Tibial nerve (tissue), 4 donors: ENCODE measurements at regions not wholly inside any gene's neighbourhood (a gene's known extent, or its start where the extent isn't known, plus 50 kb on each side); places are given as distances from the start of the nearest gene placed in this dataset.

Experiments
- DNase-seq, 2 donors: peaks; one replicate each; pipeline ENCODE4 v3.0.0-alpha.2; 2019; ENCODE audit warnings: low spot score in 2 of 2
- H3K27ac ChIP-seq, 4 donors: fragments of 200-600 bp; sonication (generic) in 3 of 4; one replicate each; pipeline ENCODE4 v1.5.1; 2017 to 2019; ENCODE audit warnings: mild to moderate bottlenecking in 1 of 4
- H3K27me3 ChIP-seq, 2 donors: fragments of 200-600 bp; sonication (generic) in 1 of 2; one replicate each; pipeline versions ENCODE4 v1.5.1 to v1.6.0; 2017 to 2019
- H3K36me3 ChIP-seq, 3 donors: fragments of 200-600 bp; sonication (generic); one replicate each; pipeline ENCODE4 v1.5.1; 2018 to 2019
- H3K4me1 ChIP-seq, 4 donors: fragments of 200-600 bp; sonication (generic) in 3 of 4; one replicate each; pipeline ENCODE4 v1.5.1; 2017 to 2019
- H3K4me3 ChIP-seq, 4 donors: fragments of 200-600 bp; sonication (generic) in 3 of 4; one replicate each; pipeline ENCODE4 v1.5.1; 2017 to 2019; ENCODE audit warnings: mild to moderate bottlenecking in 1 of 4, moderate library complexity in 1 of 4
- H3K9me3 ChIP-seq, 4 donors: fragments of 200-600 bp; sonication (generic) in 3 of 4; one replicate each; pipeline ENCODE4 v1.5.1; 2017 to 2019
- EP300 ChIP-seq, 2 donors: sonication (generic); formaldehyde crosslinking; IDR thresholded peaks; one replicate each; pipeline ENCODE4 v1.6.1; 2017; ENCODE audit warnings: antibody characterized with exemption in 2 of 2, mild to moderate bottlenecking in 1 of 2
- POLR2A ChIP-seq, 2 donors: fragments of 450-650 bp; IDR thresholded peaks; one replicate each; pipeline ENCODE4 v1.6.1; 2017; ENCODE audit warnings: antibody characterized with exemption in 2 of 2, mild to moderate bottlenecking in 2 of 2, moderate library complexity in 2 of 2
- WGBS, 2 donors: methylation state at CpG; one replicate each; pipeline ENCODE4 v1.1.5; 2018; 5-methylcytosine and 5-hydroxymethylcytosine counted together
- TF ChIP-seq, protein P1 (sequence below), 5 experiments: fragments of 200-600 bp in 3 of 5; fragments of 450-650 bp in 2 of 5; sonication (generic) in 3 of 5; IDR thresholded peaks; one replicate each; pipeline ENCODE4 v1.5.1; 2016 to 2019; ENCODE audit warnings: antibody characterized with exemption in 5 of 5, mild to moderate bottlenecking in 3 of 5, moderate library complexity in 2 of 5

DNA sequence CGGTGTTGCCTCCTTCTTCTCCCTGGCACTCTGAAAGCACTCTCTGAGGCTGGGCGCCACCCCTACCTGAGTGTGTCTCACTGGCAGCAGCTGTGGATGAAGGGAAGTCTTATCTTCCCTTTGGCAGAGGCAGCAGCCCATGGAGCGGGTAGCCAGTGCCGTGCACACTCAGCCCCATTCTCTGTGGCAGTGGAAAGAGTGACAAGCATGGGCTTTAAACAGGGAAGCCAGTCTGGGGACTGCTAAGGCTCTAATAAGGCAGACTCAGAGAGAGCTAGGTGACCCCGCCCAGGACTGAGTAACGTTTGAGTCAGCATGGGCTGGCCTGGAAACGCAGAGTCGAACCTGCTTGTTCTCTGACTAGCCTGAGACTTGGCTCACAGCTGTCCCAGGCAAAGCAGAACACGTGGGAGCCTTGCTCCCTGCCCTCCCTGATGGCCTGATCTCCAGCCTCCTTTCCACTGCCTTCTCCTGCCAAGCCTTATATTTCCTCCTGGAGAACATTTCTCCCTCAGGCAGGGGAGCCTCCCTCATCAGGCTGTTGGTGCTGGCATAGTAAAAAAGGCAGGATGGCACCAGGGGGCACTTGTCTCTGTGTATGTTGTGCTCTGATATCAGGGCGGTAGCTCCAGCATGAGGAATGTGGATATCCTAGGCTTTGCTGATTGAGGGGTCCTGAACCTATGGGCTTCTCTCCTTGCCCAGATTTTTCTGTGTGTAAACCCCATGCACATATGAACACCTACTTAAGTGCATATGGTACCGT, 93.9 kb upstream of the LGALSL start:
- Histone ChIP-seq H3K9me3 (no peaks in the 10 kb centered on the region), H3K27ac (peak overlapping the region in 1 of 4 donors; percentile 33), H3K27me3 (no peaks in the 10 kb centered on the region), H3K4me3 (no peak overlapping the region), H3K36me3 (no peaks in the 10 kb centered on the region), H3K4me1 (peaks cover 0 to 12% (median 3%) of the 10 kb centered on the region in 4 donors)
- DNase-seq, result peak; percentile 32 to 55
- no peak for TF ChIP-seq POLR2A (IDR thresholded peaks at IDR 0.05)
- WGBS, 2 donors, result 48% methylated on average over 8 to 11 of the region's 11 CpGs

DNA sequence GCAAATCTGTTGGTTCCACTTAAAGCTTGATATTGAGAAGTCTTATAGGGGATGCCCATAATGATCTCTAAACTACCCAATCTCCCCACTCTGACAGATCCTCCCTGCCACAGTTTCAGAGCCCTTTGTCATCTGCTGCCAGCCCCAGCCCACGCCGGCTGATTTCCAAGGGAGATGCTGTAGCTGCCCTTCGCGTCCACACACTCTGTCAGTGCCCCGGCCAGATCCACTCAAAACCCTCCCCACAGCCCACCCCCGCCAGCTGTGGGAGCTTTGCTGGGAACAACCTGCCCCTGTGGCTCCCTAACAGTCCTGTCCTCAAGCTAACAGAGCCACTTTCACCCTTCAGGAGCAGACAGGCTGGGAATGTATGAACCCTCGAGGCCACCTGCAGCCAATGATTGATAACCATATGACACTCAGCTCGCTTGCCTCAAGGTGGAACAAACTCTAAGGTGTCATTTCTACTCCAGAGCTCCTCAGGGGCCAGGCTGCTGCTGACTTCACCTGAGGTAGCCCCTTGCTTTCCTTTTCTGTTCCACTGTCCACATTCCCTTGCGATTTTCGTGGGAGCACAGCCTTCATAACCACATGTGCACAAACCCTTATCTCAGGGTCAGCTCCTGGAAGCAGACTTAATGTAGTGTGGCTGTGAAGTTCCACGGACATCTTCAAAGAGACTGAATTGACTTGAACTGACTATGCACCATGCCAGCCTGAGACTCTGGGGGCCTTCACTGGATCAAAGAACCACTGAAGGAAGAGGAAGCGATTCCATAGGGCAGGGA, 92.6 kb upstream of the LGALSL start:
- TF ChIP-seq POLR2A (IDR thresholded peaks at IDR 0.05) (no peak), EP300 (IDR thresholded peaks at IDR 0.05) (no peak)
- TF ChIP-seq, protein P1, sequence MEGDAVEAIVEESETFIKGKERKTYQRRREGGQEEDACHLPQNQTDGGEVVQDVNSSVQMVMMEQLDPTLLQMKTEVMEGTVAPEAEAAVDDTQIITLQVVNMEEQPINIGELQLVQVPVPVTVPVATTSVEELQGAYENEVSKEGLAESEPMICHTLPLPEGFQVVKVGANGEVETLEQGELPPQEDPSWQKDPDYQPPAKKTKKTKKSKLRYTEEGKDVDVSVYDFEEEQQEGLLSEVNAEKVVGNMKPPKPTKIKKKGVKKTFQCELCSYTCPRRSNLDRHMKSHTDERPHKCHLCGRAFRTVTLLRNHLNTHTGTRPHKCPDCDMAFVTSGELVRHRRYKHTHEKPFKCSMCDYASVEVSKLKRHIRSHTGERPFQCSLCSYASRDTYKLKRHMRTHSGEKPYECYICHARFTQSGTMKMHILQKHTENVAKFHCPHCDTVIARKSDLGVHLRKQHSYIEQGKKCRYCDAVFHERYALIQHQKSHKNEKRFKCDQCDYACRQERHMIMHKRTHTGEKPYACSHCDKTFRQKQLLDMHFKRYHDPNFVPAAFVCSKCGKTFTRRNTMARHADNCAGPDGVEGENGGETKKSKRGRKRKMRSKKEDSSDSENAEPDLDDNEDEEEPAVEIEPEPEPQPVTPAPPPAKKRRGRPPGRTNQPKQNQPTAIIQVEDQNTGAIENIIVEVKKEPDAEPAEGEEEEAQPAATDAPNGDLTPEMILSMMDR (IDR thresholded peaks at IDR 0.05), result no peak
- no peaks in the 10 kb centered on the region for H3K27me3 ChIP-seq
- no peak overlapping the region for H3K4me3 ChIP-seq
- DNase-seq, result no peak
- H3K27ac ChIP-seq, result no peak overlapping the region
- H3K4me1 ChIP-seq, result peaks cover 0 to 12% (median 3%) of the 10 kb centered on the region in 4 donors
- no peaks in the 10 kb centered on the region for H3K9me3 ChIP-seq
- H3K36me3 ChIP-seq, result no peaks in the 10 kb centered on the region
- WGBS, 2 donors, result 76 to 84% methylated on average over 12 of the region's 12 CpGs

DNA sequence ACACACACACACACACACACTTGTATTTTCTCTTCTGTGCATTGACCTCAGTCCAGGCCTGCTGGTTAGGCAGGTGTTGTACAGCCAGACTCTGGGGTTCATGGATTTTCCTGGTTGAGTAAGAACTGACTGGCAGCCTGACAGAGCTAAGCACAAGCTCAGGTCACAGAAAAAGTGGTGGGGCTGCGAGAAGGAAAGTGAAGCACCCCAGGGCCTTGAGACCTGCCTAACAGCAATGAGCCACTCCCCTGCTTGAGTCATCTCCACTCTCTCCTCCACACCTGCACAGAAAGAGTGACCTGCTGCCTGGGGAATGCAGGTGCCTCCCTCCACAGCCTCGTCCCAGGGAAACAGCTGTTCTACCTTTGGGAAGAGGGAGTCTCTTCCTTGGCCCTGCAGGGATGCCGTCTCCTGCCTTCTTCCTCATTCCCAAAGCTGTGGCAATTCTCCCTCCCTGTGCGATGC, 91.4 kb upstream of the LGALSL start:
- DNase-seq, result no peak
- Histone ChIP-seq H3K4me3 (no peak overlapping the region), H3K27ac (no peak overlapping the region), H3K27me3 (no peaks in the 10 kb centered on the region), H3K9me3 (no peaks in the 10 kb centered on the region), H3K36me3 (no peaks in the 10 kb centered on the region), H3K4me1 (peaks cover 0 to 12% (median 3%) of the 10 kb centered on the region in 4 donors)
- TF ChIP-seq EP300 (IDR thresholded peaks at IDR 0.05) (no peak), POLR2A (IDR thresholded peaks at IDR 0.05) (no peak)
- TF ChIP-seq, protein P1 (IDR thresholded peaks at IDR 0.05), result no peak
- WGBS, 2 donors, result 93 to 100% methylated on average over 4 of the region's 4 CpGs

DNA sequence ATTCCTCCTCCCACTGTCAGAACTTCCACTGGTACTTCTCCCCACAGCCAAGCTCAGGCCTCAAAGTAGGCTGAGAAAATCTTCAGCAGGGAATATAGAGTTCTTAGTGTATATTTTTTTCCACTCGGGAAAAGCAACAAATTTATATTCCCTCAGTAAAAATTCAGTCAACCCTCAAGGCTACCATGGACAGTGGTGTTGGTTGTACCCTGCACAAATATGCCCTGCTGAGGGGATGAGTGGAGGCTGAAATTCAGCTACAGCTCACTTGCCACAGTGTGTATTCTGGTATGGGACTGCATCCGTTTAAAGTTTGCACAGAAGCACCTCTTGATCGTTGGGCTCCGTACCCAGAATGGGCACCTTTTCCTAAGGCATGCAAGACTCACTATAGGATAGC, 90.8 kb upstream of the LGALSL start:
- no peak overlapping the region for H3K27ac ChIP-seq
- WGBS, 2 donors, result 90 to 91% methylated on average over 4 of the region's 4 CpGs
- TF ChIP-seq POLR2A (IDR thresholded peaks at IDR 0.05), result no peak
- no peak for TF ChIP-seq EP300 (IDR thresholded peaks at IDR 0.05)
- TF ChIP-seq, protein P1 (IDR thresholded peaks at IDR 0.05), result no peak

DNA sequence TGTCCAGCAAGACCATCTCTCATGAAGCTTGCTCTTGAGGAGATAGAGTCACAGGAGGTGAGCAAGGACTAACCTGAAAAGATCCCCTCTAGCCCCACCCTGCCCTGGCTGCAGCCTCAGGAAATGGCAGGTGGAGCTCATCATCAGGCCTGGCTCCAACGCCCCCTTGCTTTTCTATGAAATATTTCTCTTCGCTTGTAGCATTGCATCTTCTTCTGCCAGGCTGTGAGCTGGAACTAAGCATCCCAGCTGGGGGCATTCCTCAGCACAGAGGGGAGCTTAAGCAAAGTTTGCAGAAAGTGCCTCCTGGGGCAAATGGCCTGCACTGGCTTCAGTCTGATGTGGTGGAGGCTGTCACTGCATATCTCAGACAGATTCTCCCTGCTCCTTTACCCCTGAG, 90.1 kb upstream of the LGALSL start:
- Histone ChIP-seq H3K36me3 (no peaks in the 10 kb centered on the region), H3K27me3 (no peaks in the 10 kb centered on the region), H3K27ac (no peak overlapping the region), H3K4me3 (no peak overlapping the region), H3K4me1 (peaks cover 0 to 12% (median 3%) of the 10 kb centered on the region in 4 donors), H3K9me3 (no peaks in the 10 kb centered on the region)
- DNase-seq, result no peak
- TF ChIP-seq EP300 (IDR thresholded peaks at IDR 0.05) (no peak), POLR2A (IDR thresholded peaks at IDR 0.05) (no peak)
- TF ChIP-seq, protein P1 (IDR thresholded peaks at IDR 0.05), result no peak
- WGBS, 2 donors, result 83 to 92% methylated on average over 2 of the region's 2 CpGs

More for the DNA sequence above, 90.8 kb upstream of the LGALSL start:
- Histone ChIP-seq H3K27me3 (no peaks in the 10 kb centered on the region), H3K36me3 (no peaks in the 10 kb centered on the region), H3K4me3 (no peak overlapping the region), H3K4me1 (peaks cover 0 to 12% (median 3%) of the 10 kb centered on the region in 4 donors), H3K9me3 (no peaks in the 10 kb centered on the region)
- no peak for DNase-seq
